ENCODE measurements at regions not wholly inside any gene's neighbourhood (a gene's known extent, or its start where the extent isn't known, plus 50 kb on each side); places are given as distances from the start of the nearest gene placed in this dataset.
A peak's percentile ranks its signal among the peaks of the same experiment; 100 is the strongest.

DNA sequence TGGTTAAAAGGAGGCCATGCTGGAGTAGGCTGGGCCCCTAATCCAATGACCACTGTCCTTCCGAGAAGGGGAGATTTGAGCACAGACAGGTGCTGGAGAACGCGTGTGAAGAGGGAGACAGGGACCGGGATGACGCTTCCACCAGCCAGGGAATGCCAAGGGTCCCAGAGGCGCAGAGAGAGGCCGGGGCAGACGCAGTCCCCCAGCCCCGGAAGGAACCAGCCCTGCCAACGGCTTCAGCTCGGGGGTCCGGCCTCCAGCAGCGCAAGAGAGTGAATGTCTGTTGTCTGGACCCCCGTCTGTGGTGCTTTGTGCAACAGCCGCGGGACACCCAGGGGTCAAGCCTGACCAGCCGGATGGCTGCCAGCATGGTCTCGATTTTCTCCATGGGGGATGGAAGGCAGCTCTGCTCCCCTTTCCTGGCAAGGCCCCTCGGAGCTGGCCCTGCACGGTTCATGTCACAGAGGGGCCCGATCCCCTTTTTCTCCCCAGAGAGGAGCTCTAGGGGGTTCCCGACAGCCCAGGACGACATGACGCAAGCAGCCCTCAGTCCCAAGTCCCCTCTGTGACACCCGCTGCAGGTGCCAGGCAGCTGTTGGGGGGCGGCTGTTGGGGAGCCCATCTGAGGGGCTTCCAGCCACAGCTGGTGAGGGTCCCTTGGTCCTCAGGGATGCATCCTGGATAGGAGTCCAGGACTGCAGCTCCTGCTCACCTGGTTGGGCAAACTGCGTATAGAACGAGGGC is 73.5 kb downstream of the SIK1 start:
- no peaks in the 10 kb centered on the region for H3K27me3 Mint-ChIP-seq
- peak overlapping the region; percentile 92 for H3K27ac Mint-ChIP-seq
- no peaks in the 10 kb centered on the region for H3K36me3 Mint-ChIP-seq

DNA sequence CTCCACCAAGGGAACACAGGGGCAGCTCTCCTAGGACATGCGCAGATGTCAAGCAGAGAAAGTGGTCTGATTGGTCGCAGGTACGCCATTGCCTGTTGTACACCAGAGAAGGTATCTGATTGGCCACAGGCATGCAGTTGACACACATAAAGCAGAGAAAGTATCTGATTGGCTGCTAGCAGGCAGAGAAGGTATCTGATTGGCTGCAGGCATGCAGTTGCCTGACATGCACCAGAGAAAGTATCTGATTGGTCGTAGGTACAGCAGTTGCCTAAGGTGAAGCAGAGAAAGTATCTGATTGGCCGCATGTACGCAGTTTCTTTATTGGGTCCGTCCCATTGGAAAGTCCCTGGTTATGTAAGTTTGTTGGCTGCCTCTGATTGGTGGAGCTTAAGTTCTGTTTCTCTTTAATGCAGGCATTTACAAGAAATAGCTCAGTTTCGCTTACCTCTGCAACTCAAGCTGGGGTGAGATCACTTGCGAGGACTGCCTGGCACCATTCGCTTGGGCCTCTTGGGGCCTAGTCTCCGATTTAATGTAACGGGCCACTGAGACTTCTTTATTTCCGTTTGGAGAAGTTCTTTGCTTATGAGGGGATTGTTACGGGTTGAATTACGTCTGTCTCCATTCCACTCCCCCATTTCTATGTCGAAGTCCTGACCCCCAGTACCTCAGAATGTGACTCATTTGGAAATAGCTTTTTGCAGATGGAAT is 74.2 kb downstream of the SIK1 start:
- Mint-ChIP-seq H3K4me1 (peaks cover 56% of the 10 kb centered on the region), H3K4me3 (peak overlapping the region; percentile 66), H3K27ac (peak overlapping the region; percentile 92), H3K9me3 (peaks cover 4% of the 10 kb centered on the region), H3K36me3 (no peaks in the 10 kb centered on the region), H3K27me3 (no peaks in the 10 kb centered on the region)
- ATAC-seq = peak; percentile 89

More for the DNA sequence above, 73.5 kb downstream of the SIK1 start:
- Mint-ChIP-seq H3K4me3 (peak overlapping the region; percentile 66), H3K4me1 (peaks cover 63% of the 10 kb centered on the region), H3K9me3 (peaks cover 4% of the 10 kb centered on the region)
- ATAC-seq = no peak

DNA sequence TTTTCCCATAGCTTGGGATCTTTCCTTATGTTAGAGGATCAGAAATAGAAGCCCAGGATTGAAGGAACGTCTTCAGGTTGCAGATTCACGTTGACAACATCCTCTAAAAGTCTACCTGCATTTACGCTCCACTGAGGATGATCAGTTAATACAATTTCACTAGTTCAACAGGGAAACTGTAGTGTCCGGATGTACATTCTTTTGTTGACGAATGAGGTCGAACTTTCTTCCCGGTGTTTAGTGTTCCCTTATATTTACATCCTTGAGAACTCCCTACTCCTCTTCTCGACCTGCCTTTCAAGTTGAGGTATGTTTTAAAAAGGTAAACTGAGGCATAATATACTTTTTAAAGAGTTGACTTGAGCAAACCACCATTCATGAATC is 74.8 kb downstream of the SIK1 start:
- no peak overlapping the region for H3K4me3 Mint-ChIP-seq
- no peak for ATAC-seq
- no peaks in the 10 kb centered on the region for H3K36me3 Mint-ChIP-seq
- peaks cover 56% of the 10 kb centered on the region for H3K4me1 Mint-ChIP-seq
- H3K27me3 Mint-ChIP-seq = no peaks in the 10 kb centered on the region
- H3K27ac Mint-ChIP-seq = peak overlapping the region; percentile 92
- H3K9me3 Mint-ChIP-seq = peaks cover 4% of the 10 kb centered on the region

DNA sequence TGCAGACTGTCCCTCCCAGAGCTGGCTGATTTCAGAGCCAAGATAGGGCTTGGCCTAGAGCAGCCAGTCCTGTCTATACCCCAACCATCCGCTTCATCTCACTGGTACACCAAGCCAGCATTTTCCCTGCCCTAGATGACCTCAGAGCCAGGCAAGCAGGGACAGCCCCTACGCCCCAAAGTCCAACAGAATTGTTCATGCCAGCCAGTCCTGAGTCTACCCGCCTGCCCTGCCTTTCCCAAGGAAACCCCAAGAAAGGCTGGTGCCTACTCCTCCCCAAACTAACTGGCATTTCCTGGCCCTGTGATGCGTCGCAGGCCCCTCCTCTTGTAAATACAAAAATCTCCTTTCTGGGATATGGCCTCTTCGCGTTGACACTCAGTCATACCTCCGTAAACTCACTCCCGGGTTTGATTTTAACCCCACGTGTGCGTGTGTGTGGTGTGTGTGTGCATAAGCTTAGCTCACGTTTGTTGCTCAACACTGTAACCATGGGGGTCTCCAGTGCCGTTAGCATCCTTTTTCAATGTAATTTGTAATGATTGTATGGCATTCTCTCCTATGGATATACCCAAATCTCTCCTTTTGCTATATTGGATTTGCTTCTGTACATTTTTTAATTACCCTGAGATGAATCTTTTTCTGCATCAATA is 75.3 kb downstream of the SIK1 start:
- no peaks in the 10 kb centered on the region for H3K27me3 Mint-ChIP-seq
- ATAC-seq = no peak
- H3K9me3 Mint-ChIP-seq = peaks cover 4% of the 10 kb centered on the region
- H3K4me3 Mint-ChIP-seq = no peak overlapping the region
- peaks cover 55% of the 10 kb centered on the region for H3K4me1 Mint-ChIP-seq
- H3K36me3 Mint-ChIP-seq = no peaks in the 10 kb centered on the region
- peak overlapping the region; percentile 92 for H3K27ac Mint-ChIP-seq

DNA sequence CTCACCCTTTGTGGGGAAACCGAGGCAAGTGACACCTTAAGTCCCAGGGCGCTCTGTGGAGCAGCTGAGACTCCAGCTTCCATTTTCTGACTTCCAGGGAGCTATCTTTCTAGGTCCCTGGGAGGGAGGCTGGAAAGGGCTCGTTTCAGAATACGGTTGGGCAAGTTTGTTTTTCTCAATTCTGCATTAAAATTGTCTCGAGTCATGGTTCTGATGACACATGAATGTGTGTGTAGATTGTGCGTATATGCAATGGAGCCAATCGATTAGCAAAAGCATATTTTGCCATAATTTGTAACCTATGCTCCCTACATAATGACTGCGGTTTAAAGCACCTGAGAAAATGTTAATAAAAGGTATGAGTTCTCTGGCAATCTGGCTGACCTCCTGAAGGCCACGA is 77.3 kb downstream of the SIK1 start:
- no peak overlapping the region for H3K27ac Mint-ChIP-seq
- ATAC-seq = no peak
- peaks cover 43% of the 10 kb centered on the region for H3K4me1 Mint-ChIP-seq
- H3K4me3 Mint-ChIP-seq = no peak overlapping the region
- H3K36me3 Mint-ChIP-seq = no peaks in the 10 kb centered on the region
- no peaks in the 10 kb centered on the region for H3K27me3 Mint-ChIP-seq
- H3K9me3 Mint-ChIP-seq = peaks cover 4% of the 10 kb centered on the region

DNA sequence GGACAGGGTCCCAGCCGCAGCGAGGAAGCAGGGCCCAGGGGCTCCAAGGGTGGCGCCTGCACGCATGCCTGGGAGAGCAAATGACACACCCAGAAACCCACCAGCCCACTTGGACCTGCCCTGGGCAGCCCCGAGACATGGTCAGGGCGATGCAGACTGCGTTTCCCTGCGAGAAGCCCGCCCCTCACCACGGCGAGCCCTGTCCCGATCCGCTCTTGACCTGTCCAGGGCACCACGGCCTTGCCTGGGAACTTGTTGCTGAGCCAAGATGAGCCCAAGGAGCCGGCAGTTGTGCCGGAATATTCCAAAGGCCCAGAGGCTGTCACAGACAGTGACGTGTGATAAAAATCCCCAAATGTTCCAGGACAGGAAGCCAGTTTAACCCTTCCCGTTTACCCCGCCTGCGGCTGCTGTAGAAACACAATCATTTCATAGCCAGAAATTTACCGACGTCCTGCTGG is 78.1 kb downstream of the SIK1 start:
- H3K4me3 Mint-ChIP-seq = no peak overlapping the region

DNA sequence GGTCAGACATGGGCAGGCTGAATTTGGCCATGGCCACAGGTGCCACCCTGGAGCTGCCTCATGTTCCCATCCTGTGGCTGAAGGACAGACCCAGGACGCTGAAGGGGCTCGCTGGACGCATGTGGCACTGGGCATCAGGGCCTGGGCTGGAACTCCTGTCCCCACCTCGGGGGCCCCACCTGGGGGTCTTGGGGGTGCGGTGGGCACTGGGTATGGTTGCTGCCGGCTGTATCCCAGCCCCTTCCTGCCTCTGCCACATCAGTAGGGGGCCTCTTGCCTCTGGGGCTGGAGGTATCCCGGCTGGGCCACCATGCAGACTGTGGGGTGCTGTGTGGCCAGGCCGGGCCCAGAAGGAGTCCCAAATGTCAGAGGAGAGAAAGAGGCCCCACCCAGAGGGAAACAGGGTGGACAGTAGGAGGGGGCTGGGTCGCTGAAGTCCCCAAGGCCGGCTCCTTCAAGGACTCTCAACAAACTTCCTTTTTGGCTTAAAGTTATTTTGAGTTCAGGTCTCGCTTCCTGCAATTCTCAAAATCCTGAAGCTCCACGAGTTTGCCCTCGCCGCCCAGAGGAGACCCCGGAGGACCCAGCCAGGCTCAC is 78.7 kb downstream of the SIK1 start:
- Mint-ChIP-seq H3K4me1 (peaks cover 29% of the 10 kb centered on the region), H3K36me3 (no peaks in the 10 kb centered on the region), H3K27me3 (no peaks in the 10 kb centered on the region), H3K9me3 (peaks cover 4% of the 10 kb centered on the region), H3K4me3 (no peak overlapping the region), H3K27ac (no peak overlapping the region)
- ATAC-seq = no peak

More for the DNA sequence above, 78.1 kb downstream of the SIK1 start:
- Mint-ChIP-seq H3K27ac (no peak overlapping the region), H3K36me3 (no peaks in the 10 kb centered on the region), H3K27me3 (no peaks in the 10 kb centered on the region), H3K9me3 (peaks cover 4% of the 10 kb centered on the region), H3K4me1 (peaks cover 35% of the 10 kb centered on the region)
- ATAC-seq = no peak

DNA sequence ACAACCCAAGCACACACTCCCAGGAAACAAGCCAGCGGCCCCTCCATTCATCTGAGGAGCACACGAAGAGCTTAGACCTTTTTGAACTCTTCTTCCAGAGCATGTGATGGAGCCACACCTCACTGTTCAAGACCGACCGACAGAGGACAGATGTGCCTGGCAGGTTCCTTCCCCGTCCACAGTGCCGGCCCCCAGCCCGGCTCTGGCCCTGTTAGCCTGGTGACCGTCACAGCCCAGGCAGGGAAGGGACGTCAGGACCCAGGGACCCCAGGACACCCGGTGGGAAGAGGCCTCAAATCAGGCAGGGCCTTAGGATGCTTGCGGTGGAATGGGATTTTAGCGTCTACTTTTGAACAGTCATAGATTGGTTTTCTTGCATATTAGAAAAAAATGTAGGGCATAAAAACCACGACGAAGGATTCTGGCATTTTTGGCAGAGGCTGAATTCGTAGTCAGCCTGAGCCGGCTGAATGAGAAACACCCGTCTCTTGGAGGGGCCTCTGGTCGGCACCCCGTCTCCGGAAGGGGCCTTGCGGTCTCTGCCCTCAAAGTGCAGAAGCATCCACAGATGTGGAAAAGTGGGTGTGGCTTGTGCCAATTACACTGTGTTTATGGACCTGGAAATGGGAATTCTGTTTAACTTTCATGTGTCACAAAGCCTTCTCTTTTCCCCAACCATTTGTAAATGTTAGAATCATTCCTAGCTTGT is 79.3 kb downstream of the SIK1 start:
- Mint-ChIP-seq H3K9me3 (peaks cover 4% of the 10 kb centered on the region), H3K4me3 (no peak overlapping the region), H3K36me3 (no peaks in the 10 kb centered on the region), H3K4me1 (peaks cover 23% of the 10 kb centered on the region), H3K27me3 (no peaks in the 10 kb centered on the region), H3K27ac (no peak overlapping the region)
- ATAC-seq = no peak

DNA sequence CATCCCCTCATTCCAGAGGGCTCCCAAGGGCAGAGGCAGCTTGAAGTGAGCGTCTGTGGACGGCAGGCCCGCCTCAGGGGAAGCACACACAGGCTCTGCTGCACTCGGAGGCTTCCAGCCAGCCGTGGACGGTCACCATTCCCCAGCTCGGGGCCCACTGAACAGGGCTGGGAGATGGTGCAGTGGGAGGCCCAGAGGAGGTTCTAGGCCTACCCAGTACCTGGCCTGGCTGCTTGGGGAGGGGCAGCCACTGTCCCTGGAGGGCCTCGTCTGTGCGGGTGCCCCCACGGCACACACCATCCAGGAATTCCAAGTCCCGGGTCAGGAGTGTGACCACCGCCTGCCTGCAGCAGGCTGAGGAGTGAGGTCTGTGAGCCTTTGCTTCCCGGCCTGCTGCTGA is 80.4 kb downstream of the SIK1 start:
- no peaks in the 10 kb centered on the region for H3K36me3 Mint-ChIP-seq
- H3K4me1 Mint-ChIP-seq = peaks cover 12% of the 10 kb centered on the region
- H3K9me3 Mint-ChIP-seq = no peaks in the 10 kb centered on the region
- no peak overlapping the region for H3K27ac Mint-ChIP-seq
- no peak for ATAC-seq
- H3K27me3 Mint-ChIP-seq = no peaks in the 10 kb centered on the region
- H3K4me3 Mint-ChIP-seq = no peak overlapping the region

DNA sequence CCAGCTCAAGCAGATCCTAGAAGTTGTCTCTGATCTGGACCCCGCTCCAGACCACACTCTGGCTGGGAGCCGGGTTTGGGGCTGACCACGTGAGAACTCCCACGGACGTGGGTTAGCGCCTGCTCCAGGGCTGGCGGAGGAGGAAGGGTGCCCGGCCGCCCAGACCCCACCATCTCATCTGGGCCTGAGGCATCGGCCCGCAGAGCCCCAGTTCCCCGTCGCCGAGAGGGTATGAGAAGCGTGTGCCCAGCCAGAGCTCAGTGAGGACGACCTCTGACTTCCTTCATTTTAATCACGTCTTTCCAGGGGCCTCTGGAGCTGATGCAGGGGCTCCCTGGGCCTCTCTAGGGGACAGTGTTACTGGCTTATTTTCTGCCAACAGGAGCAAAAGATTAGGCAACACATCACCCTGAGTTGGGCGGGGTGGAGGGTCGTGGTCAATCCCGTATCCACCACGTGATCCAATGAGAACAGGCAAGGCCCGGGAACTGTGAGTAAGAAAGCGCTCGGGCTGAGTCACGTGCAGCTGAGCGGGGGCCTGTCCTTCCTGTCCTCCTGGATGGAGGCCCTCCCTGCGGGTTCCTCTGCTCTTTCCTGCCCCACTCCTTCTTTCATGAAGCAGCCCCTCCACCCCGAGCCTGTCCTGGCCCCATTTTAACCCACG is 81.1 kb downstream of the SIK1 start:
- Mint-ChIP-seq H3K36me3 (no peaks in the 10 kb centered on the region), H3K4me3 (no peak overlapping the region), H3K9me3 (no peaks in the 10 kb centered on the region), H3K27ac (no peak overlapping the region), H3K4me1 (peaks cover 8% of the 10 kb centered on the region), H3K27me3 (no peaks in the 10 kb centered on the region)
- ATAC-seq = no peak

DNA sequence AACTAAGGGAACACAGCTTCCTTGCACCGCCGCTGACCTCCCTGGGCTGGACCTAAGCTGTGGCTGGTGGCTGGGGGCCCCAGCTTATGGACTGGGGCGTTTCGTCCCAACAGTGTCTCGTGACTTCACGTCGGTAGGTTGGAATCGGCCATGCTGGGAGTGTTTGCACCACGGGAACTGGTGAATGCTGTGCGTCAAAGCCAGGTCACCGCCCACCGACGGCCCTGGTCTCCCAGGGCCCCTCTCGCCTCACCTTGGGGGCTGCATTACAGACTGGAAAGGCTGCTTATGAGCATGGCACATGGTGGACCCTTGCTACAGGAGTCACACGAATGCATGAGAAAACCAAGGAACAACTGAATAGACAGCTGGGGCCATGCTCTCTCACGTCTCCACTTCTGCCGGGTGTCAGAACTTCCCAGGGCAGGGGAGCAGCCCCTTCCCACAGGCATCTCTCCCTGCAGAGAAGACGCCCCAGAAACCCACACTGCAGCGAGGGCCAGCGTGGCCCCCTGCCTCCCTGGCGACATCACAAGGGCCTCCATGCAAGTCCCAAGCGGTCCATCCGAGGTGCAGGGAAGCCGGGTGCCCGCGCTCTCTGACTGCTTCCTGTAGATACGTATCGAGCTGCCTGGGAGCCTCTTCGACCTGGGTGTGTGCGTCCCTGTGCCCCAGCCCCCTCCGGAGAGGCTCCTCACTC is 81.7 kb downstream of the SIK1 start:
- Mint-ChIP-seq H3K4me3 (no peak overlapping the region), H3K9me3 (no peaks in the 10 kb centered on the region), H3K27ac (no peak overlapping the region), H3K27me3 (no peaks in the 10 kb centered on the region), H3K36me3 (no peaks in the 10 kb centered on the region), H3K4me1 (peaks cover 8% of the 10 kb centered on the region)
- no peak for ATAC-seq

DNA sequence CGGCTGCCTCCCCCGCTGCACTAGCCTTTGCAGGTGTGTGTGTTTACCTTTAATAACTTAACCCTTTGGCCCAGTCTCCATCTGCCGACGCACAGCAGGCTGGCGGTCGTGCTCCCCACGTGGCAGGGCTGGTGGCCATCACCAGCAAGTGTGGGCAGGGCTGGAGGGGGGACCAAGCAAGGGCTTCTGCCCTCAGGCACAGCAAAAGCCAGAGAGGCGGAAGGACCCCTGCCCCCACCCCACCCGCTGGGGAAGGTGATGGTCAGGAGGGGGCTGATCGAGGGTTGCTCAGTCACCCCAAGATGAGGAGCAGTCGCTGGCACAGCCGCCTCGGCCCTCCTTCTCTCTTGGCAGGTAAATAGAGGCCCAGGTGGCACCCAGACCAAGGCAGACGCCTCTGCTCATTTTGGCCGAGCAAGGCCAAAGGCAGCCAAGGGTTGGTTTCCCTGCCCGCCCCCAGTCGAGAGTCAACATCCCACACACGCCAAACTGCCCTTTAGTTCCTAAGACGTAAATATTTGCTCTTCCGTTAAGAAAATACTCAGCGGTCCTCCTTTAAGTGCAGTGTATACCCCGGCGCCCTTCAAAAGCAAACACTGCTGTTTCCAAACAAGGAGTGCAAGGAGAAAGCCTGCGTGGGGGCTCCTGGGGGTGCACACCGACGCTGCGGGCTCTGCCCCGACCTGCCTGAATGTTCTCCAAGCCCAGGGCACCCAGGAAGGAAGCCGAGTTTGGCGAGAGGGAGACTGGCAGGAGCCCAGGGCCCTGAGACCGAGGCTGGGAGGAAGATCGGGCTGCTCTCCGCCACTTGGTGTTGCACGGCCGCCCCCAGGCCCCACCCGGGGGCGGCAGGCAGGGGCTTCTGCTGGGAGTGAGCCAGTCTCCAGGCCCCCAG is 82.7 kb downstream of the SIK1 start:
- Mint-ChIP-seq H3K4me1 (peaks cover 10% of the 10 kb centered on the region), H3K4me3 (no peak overlapping the region), H3K36me3 (no peaks in the 10 kb centered on the region), H3K27me3 (peaks cover 6% of the 10 kb centered on the region), H3K9me3 (no peaks in the 10 kb centered on the region), H3K27ac (no peak overlapping the region)
- no peak for ATAC-seq

Data from stimulated activated memory B cell treated with anti-CD40 and anti-IgM and Interleukin-4, amounts not matched to agents 10 μg/mL and 1 μg/mL and 100 μg/mL, for 72 hours (primary cell).